Upper lobe of left lung (tissue), 4 donors: ENCODE measurements at regions not wholly inside any gene's neighbourhood (a gene's known extent, or its start where the extent isn't known, plus 50 kb on each side); places are given as distances from the start of the nearest gene placed in this dataset.

Source experiments
- CTCF ChIP-seq, 6 experiments: fragments of 450-650 bp in 4 of 6; fragments of 200-600 bp in 2 of 6; sonication (generic) in 2 of 6; IDR thresholded peaks; one replicate each; pipeline ENCODE4 v1.5.1; 2016 to 2019; ENCODE audit warnings: antibody characterized with exemption in 6 of 6
- POLR2A ChIP-seq, 4 donors: fragments of 450-650 bp; IDR thresholded peaks; one replicate each; pipeline ENCODE4 v1.5.1; 2016 to 2017; ENCODE audit warnings: antibody characterized with exemption in 4 of 4, mild to moderate bottlenecking in 2 of 4

- no peak for TF ChIP-seq CTCF (IDR thresholded peaks at IDR 0.05)
- no peak for TF ChIP-seq POLR2A (IDR thresholded peaks at IDR 0.05)
Observed at GRCh38 chr5:174325431-174325830, 279.9 kb downstream of the NSG2 start.
